NB4 (cell line): ENCODE measurements at regions not wholly inside any gene's neighbourhood (a gene's known extent, or its start where the extent isn't known, plus 50 kb on each side); places are given as distances from the start of the nearest gene placed in this dataset.

Source experiments
- DNase-seq: peaks from one replicate; pipeline ENCODE4 v3.0.0; 2010; ENCODE audit warnings: low read depth
- H3K4me3 ChIP-seq: one replicate; pipeline ENCODE4 v1.5.1; 2011; ENCODE audit warnings: mild to moderate bottlenecking, low read depth, low read length, moderate library complexity
- MYC ChIP-seq: IDR thresholded peaks from 2 replicates; pipeline ENCODE4 v1.6.1; 2011; ENCODE audit warnings: low read depth, low read length
- POLR2A ChIP-seq: IDR thresholded peaks from 2 replicates; pipeline ENCODE4 v1.6.1; 2011; ENCODE audit warnings: mild to moderate bottlenecking; ENCODE audit not compliant: insufficient read length; ENCODE audit errors: extremely low read depth
- TF ChIP-seq, protein P1 (sequence below): IDR thresholded peaks from 2 replicates; pipeline ENCODE4 v1.6.1; 2011; ENCODE audit warnings: low read depth, low read length
- TF ChIP-seq, protein P2 (sequence below): IDR thresholded peaks from one replicate; pipeline ENCODE4 v1.5.1; 2012; ENCODE audit warnings: low read depth, low read length

DNA sequence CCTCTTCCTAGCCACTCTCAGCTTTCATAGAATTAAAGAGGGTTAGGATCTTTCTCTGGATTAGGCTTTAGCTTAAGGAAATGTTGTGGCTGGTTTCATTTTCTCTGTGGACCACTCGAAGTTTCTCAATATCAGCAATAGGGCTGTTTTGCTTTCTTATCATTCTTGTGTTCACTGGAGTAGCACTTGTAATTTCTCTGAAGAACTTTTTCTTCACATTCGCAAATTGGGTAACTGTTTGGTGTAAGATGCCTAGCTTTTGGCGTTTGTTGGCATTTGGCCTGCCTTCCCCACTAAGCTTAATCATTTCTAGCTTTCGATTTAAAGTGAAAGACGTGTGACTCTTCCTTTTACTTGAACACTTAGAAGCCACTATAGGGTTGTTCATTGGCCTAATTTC is 210.8 kb upstream of the PROX1 start:
- no peak overlapping the region for H3K4me3 ChIP-seq
- TF ChIP-seq, protein P1, sequence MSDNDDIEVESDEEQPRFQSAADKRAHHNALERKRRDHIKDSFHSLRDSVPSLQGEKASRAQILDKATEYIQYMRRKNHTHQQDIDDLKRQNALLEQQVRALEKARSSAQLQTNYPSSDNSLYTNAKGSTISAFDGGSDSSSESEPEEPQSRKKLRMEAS: no peak
- TF ChIP-seq POLR2A (no peak), MYC (no peak)
- TF ChIP-seq, protein P2, sequence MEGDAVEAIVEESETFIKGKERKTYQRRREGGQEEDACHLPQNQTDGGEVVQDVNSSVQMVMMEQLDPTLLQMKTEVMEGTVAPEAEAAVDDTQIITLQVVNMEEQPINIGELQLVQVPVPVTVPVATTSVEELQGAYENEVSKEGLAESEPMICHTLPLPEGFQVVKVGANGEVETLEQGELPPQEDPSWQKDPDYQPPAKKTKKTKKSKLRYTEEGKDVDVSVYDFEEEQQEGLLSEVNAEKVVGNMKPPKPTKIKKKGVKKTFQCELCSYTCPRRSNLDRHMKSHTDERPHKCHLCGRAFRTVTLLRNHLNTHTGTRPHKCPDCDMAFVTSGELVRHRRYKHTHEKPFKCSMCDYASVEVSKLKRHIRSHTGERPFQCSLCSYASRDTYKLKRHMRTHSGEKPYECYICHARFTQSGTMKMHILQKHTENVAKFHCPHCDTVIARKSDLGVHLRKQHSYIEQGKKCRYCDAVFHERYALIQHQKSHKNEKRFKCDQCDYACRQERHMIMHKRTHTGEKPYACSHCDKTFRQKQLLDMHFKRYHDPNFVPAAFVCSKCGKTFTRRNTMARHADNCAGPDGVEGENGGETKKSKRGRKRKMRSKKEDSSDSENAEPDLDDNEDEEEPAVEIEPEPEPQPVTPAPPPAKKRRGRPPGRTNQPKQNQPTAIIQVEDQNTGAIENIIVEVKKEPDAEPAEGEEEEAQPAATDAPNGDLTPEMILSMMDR: no peak

DNA sequence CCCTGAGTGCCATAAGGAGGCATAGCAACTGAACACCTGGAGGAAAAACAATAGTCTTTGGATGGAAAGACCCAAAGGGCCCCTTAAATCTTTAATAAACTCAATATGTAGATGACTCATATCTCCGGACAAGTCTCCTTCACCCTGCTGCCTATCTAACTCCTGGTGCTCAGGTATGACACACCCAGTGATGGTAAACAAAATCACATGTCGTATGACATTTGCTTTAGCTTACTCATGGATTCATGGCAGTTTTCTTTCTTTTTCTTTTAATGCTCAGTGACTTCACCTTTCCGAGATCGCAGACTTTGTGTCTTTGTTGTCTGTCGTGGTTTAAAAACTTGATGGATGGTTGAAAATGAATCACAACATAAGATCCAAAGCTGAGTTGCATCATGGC is 208.5 kb upstream of the PROX1 start:
- no peak overlapping the region for H3K4me3 ChIP-seq
- no peak for DNase-seq
- TF ChIP-seq, protein P2: no peak
- TF ChIP-seq POLR2A: no peak
- no peak for TF ChIP-seq MYC
- TF ChIP-seq, protein P1: no peak

More for the DNA sequence above, 210.8 kb upstream of the PROX1 start:
- DNase-seq: no peak

DNA sequence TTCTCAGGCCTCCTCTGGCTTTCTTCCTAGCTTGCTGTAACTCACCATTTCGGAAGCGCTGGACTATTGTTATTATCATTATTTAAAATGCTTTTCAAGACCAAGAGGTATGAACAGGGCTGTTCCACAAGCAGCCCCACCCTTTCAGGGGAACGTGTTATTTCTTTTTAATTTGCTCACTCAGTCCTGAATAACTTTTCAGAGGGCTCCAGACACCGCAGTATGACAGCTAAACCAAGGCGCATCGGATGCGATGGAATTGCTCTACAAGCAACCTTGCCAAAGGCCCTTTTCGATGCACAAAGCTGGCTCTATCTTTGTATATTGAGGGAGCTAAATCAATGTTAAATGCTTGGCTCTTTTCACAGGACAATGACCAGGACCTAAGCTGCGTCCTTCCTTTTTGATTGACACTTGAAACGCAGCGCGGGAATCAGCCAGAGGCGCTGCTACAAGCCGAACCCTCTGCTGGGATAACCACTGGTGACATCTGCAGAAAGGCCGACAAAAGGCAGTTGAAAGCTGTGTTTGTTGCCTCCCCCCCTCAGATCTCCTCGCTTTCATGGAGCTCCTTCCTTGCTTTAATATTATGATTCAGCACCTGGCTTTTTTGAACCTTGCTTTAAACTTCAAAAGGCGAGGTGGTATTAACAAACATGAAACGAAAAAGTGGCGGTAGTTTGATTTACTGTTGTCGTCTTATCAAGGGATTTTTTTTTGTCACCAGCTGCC is 204.7 kb upstream of the PROX1 start:
- no peak overlapping the region for H3K4me3 ChIP-seq
- TF ChIP-seq, protein P2: no peak
- TF ChIP-seq, protein P1: no peak
- TF ChIP-seq POLR2A: no peak
- DNase-seq: no peak

DNA sequence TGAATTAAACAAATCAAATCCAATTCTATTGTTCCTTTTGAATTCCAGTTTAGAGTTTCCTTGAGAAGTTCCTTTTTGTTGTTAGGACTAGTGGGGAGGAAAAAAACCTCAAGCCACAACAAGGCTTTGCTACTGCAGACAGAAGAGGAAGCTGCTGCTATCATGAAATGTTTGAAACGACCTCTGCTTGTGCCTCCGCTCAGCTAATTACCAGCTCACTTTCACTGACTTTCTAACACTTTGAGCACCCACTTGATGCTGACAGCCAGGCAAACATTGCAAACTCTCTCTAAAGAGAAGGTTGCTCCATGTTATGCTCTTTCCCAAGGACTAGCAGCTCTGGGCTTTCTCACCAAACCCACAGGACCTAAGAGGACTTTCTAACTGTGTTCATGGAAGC is 203.9 kb upstream of the PROX1 start:
- no peak overlapping the region for H3K4me3 ChIP-seq
- TF ChIP-seq, protein P1: no peak
- TF ChIP-seq MYC: no peak
- TF ChIP-seq, protein P2: no peak
- TF ChIP-seq POLR2A: no peak
- DNase-seq: peak; percentile 48

DNA sequence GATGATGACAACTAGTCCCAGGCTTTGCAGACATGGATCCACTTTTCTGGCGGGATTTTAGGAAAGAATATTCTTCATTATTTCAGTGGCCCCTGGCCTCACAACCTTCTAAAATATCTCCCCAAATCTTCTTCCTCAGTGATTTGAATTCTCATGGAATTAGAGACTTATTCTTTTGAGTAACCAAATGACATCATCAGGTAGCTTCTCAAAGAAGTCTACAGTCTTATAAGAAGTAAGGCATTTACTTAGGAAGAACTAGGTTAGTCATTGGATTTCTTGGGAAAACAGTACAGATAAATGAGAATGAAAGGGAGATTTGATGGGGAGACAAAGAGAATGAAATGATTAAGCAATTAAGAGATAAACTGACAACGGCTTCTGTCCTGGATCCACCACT is 201.1 kb upstream of the PROX1 start:
- H3K4me3 ChIP-seq: no peak overlapping the region
- TF ChIP-seq POLR2A (no peak), MYC (no peak)
- TF ChIP-seq, protein P1: no peak
- TF ChIP-seq, protein P2: no peak
- no peak for DNase-seq
